ENCODE measurements at regions not wholly inside any gene's neighbourhood (a gene's known extent, or its start where the extent isn't known, plus 50 kb on each side); places are given as distances from the start of the nearest gene placed in this dataset.

- no peak for TF ChIP-seq CTCF (IDR thresholded peaks at IDR 0.05)
- no peak for TF ChIP-seq ZFX (IDR thresholded peaks at IDR 0.05; ENCODE audit: borderline replicate concordance)
Observed at GRCh38 chr12:46556819-46557524, 184.4 kb upstream of the SLC38A2 start.
